Endothelial cell of umbilical vein (primary cell): ENCODE measurements at regions not wholly inside any gene's neighbourhood (a gene's known extent, or its start where the extent isn't known, plus 50 kb on each side); places are given as distances from the start of the nearest gene placed in this dataset.

ENCODE experiments used
- EZH2 ChIP-seq: IDR thresholded peaks from 2 replicates; pipeline ENCODE4 v1.6.1; 2012; ENCODE audit warnings: borderline replicate concordance, low read depth, mild to moderate bottlenecking, moderate library complexity, low read length, inconsistent platforms; ENCODE audit not compliant: severe bottlenecking
- FOS ChIP-seq: IDR thresholded peaks from 2 replicates; pipeline ENCODE4 v1.6.1; 2011; ENCODE audit warnings: mild to moderate bottlenecking, low read length, moderate library complexity, borderline replicate concordance; ENCODE audit not compliant: insufficient read depth
- JUN ChIP-seq: IDR thresholded peaks from 2 replicates; pipeline ENCODE4 v1.6.1; 2011; ENCODE audit warnings: borderline replicate concordance, low read depth; ENCODE audit not compliant: insufficient read length, insufficient read depth
- MAX ChIP-seq: IDR thresholded peaks from 2 replicates; pipeline ENCODE4 v1.6.1; 2011; ENCODE audit not compliant: insufficient read depth, insufficient read length
- MYC ChIP-seq: IDR thresholded peaks from one replicate; pipeline ENCODE4 v1.6.1; 2011; ENCODE audit warnings: mild to moderate bottlenecking, low read depth, low read length
- POLR2A ChIP-seq: IDR thresholded peaks from 2 replicates; pipeline ENCODE4 v1.6.1; 2012; ENCODE audit warnings: low read depth, mild to moderate bottlenecking, control low read depth, low read length
- POLR2AphosphoS5 ChIP-seq: IDR thresholded peaks from 2 replicates; pipeline ENCODE4 v1.6.1; 2012; ENCODE audit warnings: low read depth, mild to moderate bottlenecking, control low read depth, low read length, moderate library complexity; ENCODE audit not compliant: insufficient read depth
- TF ChIP-seq, protein P1 (sequence below), 2 donors: IDR thresholded peaks; 1 replicate in 1 of 2; 2 replicates in 1 of 2; pipeline ENCODE4 v1.5.1; 2011; ENCODE audit warnings: low read length in 2 of 2, mild to moderate bottlenecking in 2 of 2, moderate library complexity in 2 of 2, control low read depth in 1 of 2, inconsistent platforms in 1 of 2, low read depth in 1 of 2; ENCODE audit not compliant: insufficient read depth in 1 of 2; ENCODE audit errors: extremely low read depth in 1 of 2

GRCh38 chr3:176870451-176870850 lies 326.8 kb downstream of the TBL1XR1 start:
- TF ChIP-seq JUN, result no peak
- no peak for TF ChIP-seq FOS
- no peak for TF ChIP-seq POLR2A
- TF ChIP-seq, protein P1, sequence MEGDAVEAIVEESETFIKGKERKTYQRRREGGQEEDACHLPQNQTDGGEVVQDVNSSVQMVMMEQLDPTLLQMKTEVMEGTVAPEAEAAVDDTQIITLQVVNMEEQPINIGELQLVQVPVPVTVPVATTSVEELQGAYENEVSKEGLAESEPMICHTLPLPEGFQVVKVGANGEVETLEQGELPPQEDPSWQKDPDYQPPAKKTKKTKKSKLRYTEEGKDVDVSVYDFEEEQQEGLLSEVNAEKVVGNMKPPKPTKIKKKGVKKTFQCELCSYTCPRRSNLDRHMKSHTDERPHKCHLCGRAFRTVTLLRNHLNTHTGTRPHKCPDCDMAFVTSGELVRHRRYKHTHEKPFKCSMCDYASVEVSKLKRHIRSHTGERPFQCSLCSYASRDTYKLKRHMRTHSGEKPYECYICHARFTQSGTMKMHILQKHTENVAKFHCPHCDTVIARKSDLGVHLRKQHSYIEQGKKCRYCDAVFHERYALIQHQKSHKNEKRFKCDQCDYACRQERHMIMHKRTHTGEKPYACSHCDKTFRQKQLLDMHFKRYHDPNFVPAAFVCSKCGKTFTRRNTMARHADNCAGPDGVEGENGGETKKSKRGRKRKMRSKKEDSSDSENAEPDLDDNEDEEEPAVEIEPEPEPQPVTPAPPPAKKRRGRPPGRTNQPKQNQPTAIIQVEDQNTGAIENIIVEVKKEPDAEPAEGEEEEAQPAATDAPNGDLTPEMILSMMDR (IDR thresholded peaks at IDR 0.05; ENCODE audit: extremely low read depth in 1 of 2, insufficient read depth in 1 of 2, low read depth in 1 of 2, low read length in 2 of 2), result no peak
- no peak for TF ChIP-seq EZH2
- no peak for TF ChIP-seq POLR2AphosphoS5
- TF ChIP-seq MAX, result no peak
- no peak for TF ChIP-seq MYC
